IPS-15b (cell line): ENCODE measurements at regions not wholly inside any gene's neighbourhood (a gene's known extent, or its start where the extent isn't known, plus 50 kb on each side); places are given as distances from the start of the nearest gene placed in this dataset.
"Not testable (repeated sequence)": the region's sequence is repeated elsewhere in the genome, so short reads cannot be mapped to it uniquely, and the experiment has no call there.

ENCODE experiments used
- H3K27me3 ChIP-seq: one replicate; pipeline ENCODE4 v1.6.1; 2013; ENCODE audit warnings: low read length; ENCODE audit not compliant: control insufficient read depth, insufficient read depth
- H3K36me3 ChIP-seq: one replicate; pipeline ENCODE4 v1.6.1; 2013; ENCODE audit warnings: low read length; ENCODE audit not compliant: control insufficient read depth, insufficient read depth
- H3K4me1 ChIP-seq: one replicate; pipeline ENCODE4 v1.6.1; 2013; ENCODE audit warnings: mild to moderate bottlenecking, low read length; ENCODE audit not compliant: control insufficient read depth, insufficient read depth
- H3K4me3 ChIP-seq: one replicate; pipeline ENCODE4 v1.5.1; 2013; ENCODE audit warnings: low read depth, low read length
- H3K9ac ChIP-seq: one replicate; pipeline ENCODE4 v1.6.1; 2013; ENCODE audit warnings: low read depth, mild to moderate bottlenecking, low read length
- H3K9me3 ChIP-seq: one replicate; pipeline ENCODE4 v1.6.1; 2013; ENCODE audit warnings: mild to moderate bottlenecking, low read length; ENCODE audit not compliant: control insufficient read depth, insufficient read depth

DNA sequence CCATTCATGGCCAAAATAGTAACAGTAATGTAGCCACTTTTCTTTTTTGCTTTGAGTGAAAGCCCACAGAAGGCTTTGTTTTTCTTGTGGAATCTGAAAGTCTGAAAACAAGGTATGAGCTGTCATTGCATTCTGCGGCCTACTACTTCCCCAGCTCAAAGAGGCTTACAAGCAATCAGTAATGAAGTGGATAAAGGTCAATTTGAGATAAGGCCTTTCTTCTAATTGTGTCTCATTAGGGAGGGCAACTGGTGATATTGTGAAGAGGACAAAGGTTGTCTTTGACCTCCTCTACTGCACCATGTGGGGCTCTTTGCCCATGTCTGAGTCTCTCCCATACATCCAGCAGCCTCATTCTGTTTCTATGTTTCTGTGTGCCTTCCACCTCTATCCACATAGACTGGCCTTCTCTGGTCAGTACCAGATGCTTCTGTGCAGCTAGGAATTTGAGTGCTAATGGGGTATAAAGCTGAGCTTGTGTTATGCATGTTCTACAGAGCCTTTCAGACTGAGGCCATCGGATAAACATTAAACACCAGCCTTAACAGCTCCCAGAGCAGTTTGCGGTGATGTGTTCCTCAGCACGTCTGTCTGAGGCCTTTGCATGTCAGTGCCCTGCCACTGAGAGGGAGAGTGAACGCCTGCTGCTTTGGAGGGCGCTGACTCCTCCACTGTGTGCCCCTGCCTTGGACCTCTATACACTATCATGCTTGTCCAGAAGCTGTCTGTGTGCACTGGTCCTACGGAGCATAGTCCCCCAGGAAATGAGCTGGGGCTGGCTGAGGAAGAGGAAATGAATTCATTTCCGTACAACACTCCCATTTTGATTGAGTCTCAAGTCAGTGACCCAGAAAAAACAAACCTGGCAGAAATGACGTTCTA is 80.2 kb downstream of the SH2D1A start:
- no peak overlapping the region for H3K4me3 ChIP-seq
- H3K36me3 ChIP-seq, result no peaks in the 10 kb centered on the region

GRCh38 chrX:124433186-124433585 is 86.8 kb downstream of the SH2D1A start:
- no peaks in the 10 kb centered on the region for H3K36me3 ChIP-seq
- H3K4me1 ChIP-seq, result no peaks in the 10 kb centered on the region
- H3K9ac ChIP-seq, result no peak overlapping the region
- H3K9me3 ChIP-seq, result no peaks in the 10 kb centered on the region
- H3K27me3 ChIP-seq, result no peaks in the 10 kb centered on the region
- H3K4me3 ChIP-seq, result no peak overlapping the region

More for the DNA sequence above, 80.2 kb downstream of the SH2D1A start:
- no peaks in the 10 kb centered on the region for H3K27me3 ChIP-seq
- H3K9ac ChIP-seq, result no peak overlapping the region
- H3K4me1 ChIP-seq, result peaks cover 8% of the 10 kb centered on the region
- no peaks in the 10 kb centered on the region for H3K9me3 ChIP-seq

GRCh38 chrX:124435616-124436015 is 89.3 kb downstream of the SH2D1A start:
- Histone ChIP-seq H3K4me1 (no peaks in the 10 kb centered on the region), H3K9ac (no peak overlapping the region), H3K36me3 (no peaks in the 10 kb centered on the region), H3K27me3 (no peaks in the 10 kb centered on the region), H3K9me3 (no peaks in the 10 kb centered on the region), H3K4me3 (no peak overlapping the region)

DNA sequence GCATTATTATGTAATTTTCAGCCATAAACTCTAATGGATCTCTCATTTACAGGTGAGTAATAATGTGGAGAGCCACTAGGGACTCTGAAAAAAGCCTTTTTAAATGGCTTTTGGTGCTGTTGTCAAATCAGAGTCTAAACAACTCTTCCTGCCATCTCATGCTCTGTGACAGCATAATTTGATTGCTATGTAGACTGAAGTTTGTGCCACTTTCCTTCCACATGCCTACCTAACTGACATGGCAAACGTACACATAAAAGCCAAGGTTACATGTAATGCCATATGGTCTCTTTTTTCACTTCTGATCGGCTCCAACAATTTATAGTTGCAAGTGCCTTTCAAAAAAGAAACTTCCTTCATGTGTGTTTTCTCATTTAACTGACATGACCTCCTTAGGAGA is 94.3 kb downstream of the SH2D1A start:
- H3K9me3 ChIP-seq, result no peaks in the 10 kb centered on the region

GRCh38 chrX:124441971-124442590 is 95.7 kb downstream of the SH2D1A start:
- Histone ChIP-seq H3K27me3 (no peaks in the 10 kb centered on the region), H3K4me3 (no peak overlapping the region), H3K36me3 (no peaks in the 10 kb centered on the region), H3K9me3 (no peaks in the 10 kb centered on the region), H3K4me1 (no peaks in the 10 kb centered on the region), H3K9ac (no peak overlapping the region)

More for the DNA sequence above, 94.3 kb downstream of the SH2D1A start:
- Histone ChIP-seq H3K9ac (no peak overlapping the region), H3K27me3 (no peaks in the 10 kb centered on the region), H3K36me3 (no peaks in the 10 kb centered on the region), H3K4me1 (no peaks in the 10 kb centered on the region), H3K4me3 (no peak overlapping the region)

DNA sequence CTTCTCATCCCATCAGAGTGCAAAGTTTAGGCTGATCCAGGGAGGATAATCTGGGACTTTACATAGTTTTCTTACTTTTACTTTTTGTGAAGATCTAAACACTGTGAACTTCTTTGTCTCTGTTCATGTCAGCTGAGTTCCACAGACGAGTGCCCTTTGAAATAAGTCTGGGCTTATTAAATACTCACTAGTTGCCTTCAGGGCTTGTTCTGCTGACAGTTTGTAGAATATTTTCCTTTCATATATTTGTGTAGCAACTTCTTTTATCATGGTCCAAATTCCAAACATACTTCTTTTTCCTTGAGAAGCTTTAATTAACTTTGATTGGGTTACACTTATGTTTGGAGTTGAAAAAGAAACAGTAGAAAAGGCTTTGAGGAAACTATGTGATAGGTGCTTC is 109.6 kb downstream of the SH2D1A start:
- Histone ChIP-seq H3K9ac (no peak overlapping the region), H3K4me3 (no peak overlapping the region), H3K9me3 (no peaks in the 10 kb centered on the region), H3K27me3 (no peaks in the 10 kb centered on the region), H3K36me3 (no peaks in the 10 kb centered on the region), H3K4me1 (peaks cover 4% of the 10 kb centered on the region)

DNA sequence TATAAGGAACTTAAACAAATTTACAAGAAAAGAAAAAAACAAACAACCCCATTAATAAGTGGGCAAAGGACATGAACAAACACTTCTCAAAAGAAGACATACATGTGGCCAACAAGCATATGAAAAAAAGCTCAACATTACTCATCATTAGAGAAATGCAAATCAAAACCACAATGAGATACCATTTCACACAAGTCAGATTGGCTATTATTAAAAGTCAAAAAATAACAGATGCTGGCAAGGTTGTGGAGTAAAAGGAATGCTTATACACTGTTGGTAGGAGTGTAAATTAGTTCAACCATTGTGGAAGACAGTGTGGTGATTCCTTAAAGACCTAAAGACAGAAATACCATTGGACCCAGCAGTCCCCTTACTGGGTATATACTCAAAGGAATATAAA is 113.5 kb downstream of the SH2D1A start:
- not testable (repeated sequence) for H3K9ac ChIP-seq, H3K27me3 ChIP-seq, H3K4me1 ChIP-seq, H3K9me3 ChIP-seq, H3K36me3 ChIP-seq, H3K4me3 ChIP-seq

- H3K27me3 ChIP-seq, result no peaks in the 10 kb centered on the region
Measured at GRCh38 chrX:124462931-124463330, 116.6 kb downstream of the SH2D1A start.

GRCh38 chrX:124467202-124467601 is 120.8 kb downstream of the SH2D1A start:
- Histone ChIP-seq H3K36me3 (no peaks in the 10 kb centered on the region), H3K27me3 (no peaks in the 10 kb centered on the region), H3K9ac (no peak overlapping the region), H3K4me1 (peaks cover 4% of the 10 kb centered on the region), H3K4me3 (no peak overlapping the region), H3K9me3 (no peaks in the 10 kb centered on the region)

More at GRCh38 chrX:124462931-124463330, 116.6 kb downstream of the SH2D1A start:
- no peaks in the 10 kb centered on the region for H3K9me3 ChIP-seq
- H3K36me3 ChIP-seq, result no peaks in the 10 kb centered on the region
- no peak overlapping the region for H3K4me3 ChIP-seq
- no peak overlapping the region for H3K9ac ChIP-seq
- H3K4me1 ChIP-seq, result peaks cover 4% of the 10 kb centered on the region

DNA sequence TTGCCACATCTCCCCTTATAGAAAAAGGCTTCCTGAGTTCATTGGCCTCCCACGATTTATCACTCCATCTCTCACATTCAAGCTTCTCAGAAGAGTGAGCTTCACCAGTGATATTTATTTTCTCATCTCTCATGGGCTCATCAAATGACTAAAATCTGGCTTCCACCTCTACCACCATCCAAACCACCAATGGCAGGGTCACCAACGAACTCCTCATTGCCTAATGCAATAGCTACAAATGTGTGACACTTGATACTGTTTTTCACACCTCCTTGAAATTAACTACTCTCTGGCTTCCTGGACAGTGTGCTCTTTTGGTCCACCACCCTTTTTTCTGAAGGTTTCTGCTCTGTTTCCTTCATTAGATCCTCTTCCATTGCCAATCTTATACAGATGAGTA is 129.0 kb downstream of the SH2D1A start:
- H3K36me3 ChIP-seq, result no peaks in the 10 kb centered on the region
- H3K27me3 ChIP-seq, result no peaks in the 10 kb centered on the region
- H3K4me1 ChIP-seq, result no peaks in the 10 kb centered on the region
- no peaks in the 10 kb centered on the region for H3K9me3 ChIP-seq
- no peak overlapping the region for H3K9ac ChIP-seq
- H3K4me3 ChIP-seq, result no peak overlapping the region

DNA sequence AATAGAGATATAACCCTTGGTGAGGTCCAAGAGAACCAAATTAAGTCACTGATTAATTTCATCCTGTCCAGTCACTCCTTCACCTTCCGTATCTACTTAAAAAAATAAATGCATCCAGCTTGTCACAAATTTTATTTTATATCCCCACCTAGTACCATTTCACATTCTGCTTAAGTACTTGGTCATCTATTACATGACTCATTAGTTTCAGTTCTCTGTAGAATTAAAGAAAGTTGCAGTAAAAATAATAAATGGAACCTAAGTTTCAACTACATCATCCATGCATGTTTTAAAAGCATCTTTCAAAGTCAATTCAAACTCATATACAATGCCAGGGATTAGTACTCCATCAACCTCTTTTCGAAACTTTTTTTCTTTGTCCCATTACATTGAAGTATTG is 130.2 kb downstream of the SH2D1A start:
- H3K9ac ChIP-seq, result no peak overlapping the region
- no peaks in the 10 kb centered on the region for H3K27me3 ChIP-seq
- H3K36me3 ChIP-seq, result no peaks in the 10 kb centered on the region
- H3K4me3 ChIP-seq, result no peak overlapping the region
- H3K9me3 ChIP-seq, result no peaks in the 10 kb centered on the region
- H3K4me1 ChIP-seq, result no peaks in the 10 kb centered on the region

- Histone ChIP-seq H3K4me1 (no peaks in the 10 kb centered on the region), H3K27me3 (no peaks in the 10 kb centered on the region), H3K36me3 (no peaks in the 10 kb centered on the region), H3K9ac (no peak overlapping the region), H3K4me3 (no peak overlapping the region), H3K9me3 (no peaks in the 10 kb centered on the region)
Measured at GRCh38 chrX:124478046-124478445, 131.7 kb downstream of the SH2D1A start.
